ENCODE measurements at regions not wholly inside any gene's neighbourhood (a gene's known extent, or its start where the extent isn't known, plus 50 kb on each side); places are given as distances from the start of the nearest gene placed in this dataset.

DNA sequence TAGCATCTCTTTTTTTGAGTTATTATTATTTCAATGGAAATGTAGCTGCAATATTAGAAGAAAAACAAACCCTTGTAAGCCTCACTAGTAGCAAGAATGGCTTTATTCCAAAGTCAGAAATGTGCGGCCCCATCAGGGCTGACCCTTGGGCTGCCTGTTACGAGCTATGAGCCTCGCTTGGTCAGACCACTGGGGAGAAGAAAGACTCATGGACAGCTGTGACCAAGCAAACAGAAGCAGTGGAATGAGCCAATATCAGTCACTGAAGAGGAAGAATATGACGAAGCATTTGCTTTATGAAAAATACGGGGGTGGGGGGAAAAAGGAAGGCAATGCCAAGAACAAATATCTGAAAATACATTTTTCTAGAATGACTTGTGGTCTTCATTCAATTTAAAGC lies 504.5 kb downstream of the LMO4 start:
- DNase-seq: no peak

DNA sequence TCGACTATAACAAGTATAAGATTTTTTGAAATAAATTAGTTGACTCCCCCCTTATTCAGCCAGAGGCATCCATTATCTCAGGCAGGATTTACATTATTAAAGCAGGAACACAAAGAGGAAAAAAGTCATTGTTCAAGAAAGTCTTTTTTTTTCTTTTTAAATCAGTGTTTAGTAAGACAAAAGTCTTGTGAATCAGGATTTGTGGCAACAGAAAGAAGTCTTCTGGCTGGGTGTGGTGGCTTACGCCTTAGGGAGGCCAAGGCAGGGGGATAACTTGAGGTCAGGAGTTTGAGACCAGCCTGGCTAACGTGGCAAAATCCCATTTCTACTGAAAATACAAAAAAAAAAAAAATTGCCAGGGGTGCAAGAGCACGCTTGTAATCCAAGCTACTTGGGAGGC lies 505.5 kb downstream of the LMO4 start:
- DNase-seq: no peak

DNA sequence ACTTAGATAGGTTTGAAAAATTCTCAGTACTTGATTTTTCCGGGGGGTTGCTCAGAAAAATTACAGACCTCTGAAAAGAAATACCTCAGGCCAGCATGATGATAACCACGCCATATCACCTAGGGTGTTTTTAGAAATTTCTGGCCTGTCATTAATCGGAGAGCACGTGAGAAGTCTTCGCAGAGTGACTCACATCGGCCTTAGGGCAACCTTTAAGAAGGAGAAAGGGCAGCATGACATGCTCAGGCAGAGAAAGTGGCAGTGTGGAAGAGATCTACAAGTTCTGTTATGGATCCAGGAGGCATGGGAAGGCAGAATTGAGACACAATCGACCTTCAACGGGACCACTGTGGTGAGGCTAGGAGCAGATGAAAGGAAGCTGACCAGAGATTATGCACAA lies 506.3 kb downstream of the LMO4 start:
- no peak for DNase-seq

GRCh38 chr1:87840767-87841166 lies 512.1 kb downstream of the LMO4 start:
- no peak for DNase-seq

DNA sequence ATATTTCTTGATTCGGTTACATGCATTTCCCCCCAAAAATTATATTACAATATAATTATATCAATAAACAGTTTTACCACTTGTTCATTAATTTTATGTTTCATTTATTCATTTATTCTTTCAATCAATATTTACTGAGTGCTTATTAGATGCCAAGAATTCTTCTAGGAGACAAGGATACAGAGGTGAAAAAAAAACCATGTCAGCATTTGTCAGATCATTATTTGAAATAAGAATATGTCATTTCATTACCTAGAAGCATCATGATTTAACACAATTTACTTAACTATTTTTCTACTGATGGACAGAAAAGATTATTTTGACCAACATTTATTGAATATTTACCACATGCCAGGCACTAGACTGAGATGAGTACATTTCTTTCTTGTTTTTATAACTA lies 512.7 kb downstream of the LMO4 start:
- no peak for DNase-seq

- DNase-seq: no peak
Measured at GRCh38 chr1:87842156-87842555, 513.5 kb downstream of the LMO4 start.

DNA sequence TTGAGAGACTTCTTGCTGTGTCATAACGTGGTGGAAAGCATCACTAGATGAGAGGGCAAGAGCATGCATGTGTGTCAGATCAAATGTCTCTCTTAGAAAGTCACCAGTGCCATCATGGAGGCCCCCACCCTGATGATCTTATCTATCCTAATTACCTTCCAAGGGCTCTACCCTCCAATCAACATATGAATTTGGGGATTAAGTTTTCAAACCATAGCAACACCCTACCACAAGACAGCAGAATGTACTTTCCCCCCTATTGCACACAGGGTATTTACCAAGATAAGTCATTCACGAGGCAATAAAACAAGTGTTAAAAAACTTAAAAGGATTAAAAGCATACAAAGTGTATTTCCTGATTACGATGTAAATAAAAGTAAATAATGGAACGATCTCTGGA lies 515.6 kb downstream of the LMO4 start:
- DNase-seq: no peak

DNA sequence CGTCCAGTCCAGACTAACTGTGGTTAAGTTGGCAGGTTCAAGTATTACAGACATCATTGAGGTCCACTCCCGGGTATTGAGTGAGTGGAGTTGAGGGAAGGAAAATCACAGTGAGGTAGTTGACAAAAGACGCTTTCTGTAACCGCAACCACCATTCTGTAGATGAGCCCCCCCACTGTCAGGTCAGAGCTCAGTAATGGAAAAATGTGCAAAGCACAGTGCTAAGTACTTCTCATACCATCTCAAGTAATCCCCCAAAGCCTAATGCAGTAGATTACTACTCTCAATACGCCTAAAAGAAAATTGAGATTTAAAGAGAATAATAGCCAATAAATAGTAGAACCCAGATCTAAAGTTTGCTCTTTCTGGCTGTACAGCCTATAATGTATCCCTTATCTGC lies 522.8 kb downstream of the LMO4 start:
- DNase-seq: no peak

GRCh38 chr1:87852410-87853161 lies 523.9 kb downstream of the LMO4 start:
- no peak for DNase-seq

DNA sequence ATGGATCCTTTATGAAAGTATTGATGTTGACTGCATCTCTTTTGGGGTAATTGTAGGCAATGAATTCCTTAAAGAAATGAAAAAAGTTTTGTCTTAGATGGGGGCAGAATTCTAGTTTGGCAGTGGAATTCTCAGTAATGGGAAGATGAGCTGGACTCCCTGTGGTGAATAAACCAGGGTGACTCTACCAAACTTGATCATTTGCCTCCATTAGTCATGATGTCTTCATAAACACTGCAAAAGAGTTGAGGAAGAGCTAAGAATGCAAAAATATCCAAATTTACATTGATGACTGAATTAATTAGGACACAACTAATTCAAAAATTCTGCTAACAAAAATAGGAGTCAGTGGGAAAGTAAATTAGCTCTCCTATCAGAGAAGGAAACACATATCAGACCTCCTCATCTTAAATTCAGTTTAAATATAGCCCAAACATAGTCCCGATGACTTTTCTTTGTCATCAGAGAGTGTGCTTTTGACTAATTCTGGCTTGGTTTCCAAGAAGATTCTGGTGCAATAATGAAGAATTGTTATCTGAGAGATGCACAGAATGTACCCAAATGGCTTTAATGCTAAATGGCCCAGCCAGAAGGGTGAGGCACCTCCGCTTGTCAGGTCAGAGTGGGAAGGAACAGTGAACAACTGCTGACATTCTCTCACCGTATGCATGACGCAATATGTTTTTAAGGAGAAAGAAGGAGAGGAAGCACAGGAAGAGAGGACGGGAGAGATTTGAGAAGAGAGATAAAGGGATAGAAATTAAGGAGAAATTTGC lies 525.1 kb downstream of the LMO4 start:
- no peak for DNase-seq

DNA sequence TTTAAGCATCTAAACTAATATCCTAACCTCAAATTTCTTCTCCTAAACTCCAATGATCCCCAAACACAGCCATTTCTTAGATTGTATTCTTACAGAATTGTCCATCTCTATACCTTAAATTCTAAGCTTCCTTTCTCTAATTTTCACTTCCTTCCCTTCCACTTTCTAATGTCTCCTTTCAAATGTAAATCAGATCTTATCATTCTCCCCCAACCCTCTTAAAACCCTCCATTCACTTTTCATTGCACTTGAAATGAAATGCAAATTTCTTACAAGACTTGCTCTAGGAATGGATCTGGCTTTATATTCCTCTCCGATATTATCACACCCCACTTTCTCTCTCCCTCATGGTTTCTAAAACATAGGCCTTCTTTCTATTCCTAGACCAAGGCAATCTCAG lies 534.6 kb downstream of the LMO4 start:
- DNase-seq: no peak

DNA sequence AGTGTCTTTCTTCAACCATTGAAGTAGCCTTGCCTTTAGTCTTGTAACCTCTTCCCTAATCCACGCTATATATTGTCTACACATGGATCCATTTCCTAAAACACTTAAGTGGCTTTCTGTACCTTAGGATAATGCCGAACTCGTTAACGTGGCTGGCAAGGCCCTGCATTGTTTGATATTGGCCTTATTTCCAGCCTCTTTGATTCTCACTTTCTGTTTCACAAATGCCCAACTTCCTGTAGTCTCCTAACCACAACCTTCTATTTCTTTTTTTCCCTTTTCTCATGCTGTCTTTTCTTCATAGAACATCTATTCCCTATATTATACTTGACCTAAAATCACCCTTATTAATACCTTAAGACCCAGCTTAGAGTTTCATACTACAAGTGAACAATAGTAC lies 536.0 kb downstream of the LMO4 start:
- DNase-seq: no peak

- no peak for DNase-seq
Measured at GRCh38 chr1:87866416-87866815, 537.7 kb downstream of the LMO4 start.

DNA sequence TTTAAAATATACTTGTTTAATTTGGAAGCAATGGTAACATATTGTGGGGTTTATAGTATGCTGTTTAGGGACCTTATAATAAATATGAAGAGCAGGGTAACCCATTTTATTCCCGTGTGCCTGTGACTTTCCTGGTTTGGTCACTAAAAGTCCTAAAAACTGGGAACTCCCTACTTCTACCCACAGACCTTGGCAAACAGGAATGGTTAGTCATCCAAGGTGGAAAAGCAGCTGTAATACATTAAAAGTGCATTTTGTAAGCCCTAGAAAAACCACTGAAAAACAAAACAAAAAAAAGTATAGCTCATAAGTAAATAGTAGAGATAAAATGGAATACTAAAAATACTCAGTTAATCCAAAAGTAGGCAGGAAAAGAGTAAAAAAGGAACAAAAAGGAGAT lies 538.9 kb downstream of the LMO4 start:
- no peak for DNase-seq

- DNase-seq: no peak
Measured at GRCh38 chr1:87869567-87869966, 540.9 kb downstream of the LMO4 start.

DNA sequence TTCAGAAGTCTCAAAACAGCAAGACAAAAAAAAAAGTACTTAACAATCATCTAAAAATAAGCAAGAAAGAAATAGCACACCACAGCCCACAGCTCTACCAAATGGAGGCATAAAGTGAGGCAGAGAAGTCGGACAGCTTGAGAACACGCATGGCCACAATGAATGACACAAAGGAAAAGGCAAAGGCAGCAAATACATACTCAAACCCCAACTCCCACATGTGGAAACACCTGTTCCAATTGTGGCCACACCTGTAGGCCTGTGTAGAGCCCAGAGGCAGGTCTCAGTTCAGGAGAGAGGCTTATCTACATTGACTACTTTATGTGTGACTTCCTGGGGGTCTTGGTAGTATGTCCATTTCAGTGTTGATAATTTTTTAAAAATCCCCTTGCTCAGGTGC lies 543.5 kb downstream of the LMO4 start:
- no peak for DNase-seq

DNA sequence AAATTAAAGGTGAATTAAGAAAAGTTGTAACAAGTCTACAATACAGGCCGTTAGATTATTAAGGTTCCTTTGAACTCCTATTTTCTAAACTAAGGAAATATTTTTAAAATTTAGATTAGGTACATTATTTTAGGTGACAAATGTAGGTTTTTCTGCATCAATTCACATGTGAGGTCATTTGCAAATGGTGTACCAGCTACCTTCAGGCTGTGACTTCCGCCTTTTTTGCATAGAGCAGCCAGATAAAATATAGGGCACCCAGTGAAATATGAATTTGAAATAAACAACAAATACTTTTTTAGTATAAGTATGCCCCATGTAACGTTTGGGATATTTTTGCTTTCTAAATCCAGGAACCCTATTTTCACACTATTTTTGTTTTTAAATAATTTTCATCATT lies 544.0 kb downstream of the LMO4 start:
- no peak for DNase-seq

GRCh38 chr1:87878873-87879272 lies 550.2 kb downstream of the LMO4 start:
- DNase-seq: no peak

DNA sequence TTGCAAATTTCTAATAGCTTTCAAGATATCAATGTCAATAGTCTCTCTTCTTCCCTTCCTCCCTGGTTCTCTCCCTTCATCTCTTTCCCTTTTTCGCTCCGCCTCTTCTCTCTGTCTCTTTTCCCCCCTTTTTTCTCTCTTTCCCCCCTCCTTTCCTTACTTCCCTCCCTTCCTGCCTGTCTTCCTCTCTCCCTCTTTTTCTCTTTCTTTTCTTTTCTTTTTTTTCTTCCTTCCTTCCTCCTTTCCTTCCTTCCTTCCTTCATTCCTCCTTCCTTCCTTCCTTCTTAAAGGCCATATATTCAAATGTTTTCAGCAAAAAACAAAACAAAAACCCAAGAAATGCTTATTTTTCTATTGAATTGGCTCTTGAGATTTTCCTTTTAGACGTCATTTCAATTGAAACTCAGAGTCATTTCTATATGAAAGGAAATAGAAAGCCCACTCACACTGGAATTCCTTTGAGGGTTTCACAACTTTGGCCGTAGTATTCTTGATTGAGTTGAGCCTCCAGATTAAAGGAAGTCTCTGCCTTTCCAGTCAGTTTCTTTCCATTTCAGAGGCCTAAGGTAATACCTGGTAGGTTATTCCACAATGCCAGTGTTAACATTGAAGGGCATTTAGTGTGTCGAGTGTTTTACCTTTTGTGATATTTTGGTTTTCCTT lies 551.5 kb downstream of the LMO4 start:
- no peak for DNase-seq

DNA sequence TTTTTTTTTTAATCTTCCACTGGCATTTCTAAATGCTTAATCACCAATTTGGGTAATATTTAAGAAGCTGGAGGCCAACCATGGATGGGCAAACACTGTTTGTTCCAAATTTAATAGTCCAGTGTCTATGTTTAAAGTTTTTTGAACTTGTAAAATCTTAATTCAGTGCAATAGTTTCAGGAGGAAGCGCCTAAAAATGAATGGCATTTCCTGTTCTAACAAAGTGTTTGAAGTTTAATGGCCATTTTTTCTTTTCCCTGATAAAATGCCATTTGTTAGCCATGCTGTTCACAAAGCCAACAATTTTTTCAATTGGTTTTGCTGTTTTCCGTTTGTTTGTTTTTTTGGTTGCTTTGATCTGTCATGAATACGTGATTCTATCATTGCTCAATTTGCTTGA lies 552.1 kb downstream of the LMO4 start:
- no peak for DNase-seq

GRCh38 chr1:87883906-87884305 lies 555.2 kb downstream of the LMO4 start:
- DNase-seq: no peak

DNA sequence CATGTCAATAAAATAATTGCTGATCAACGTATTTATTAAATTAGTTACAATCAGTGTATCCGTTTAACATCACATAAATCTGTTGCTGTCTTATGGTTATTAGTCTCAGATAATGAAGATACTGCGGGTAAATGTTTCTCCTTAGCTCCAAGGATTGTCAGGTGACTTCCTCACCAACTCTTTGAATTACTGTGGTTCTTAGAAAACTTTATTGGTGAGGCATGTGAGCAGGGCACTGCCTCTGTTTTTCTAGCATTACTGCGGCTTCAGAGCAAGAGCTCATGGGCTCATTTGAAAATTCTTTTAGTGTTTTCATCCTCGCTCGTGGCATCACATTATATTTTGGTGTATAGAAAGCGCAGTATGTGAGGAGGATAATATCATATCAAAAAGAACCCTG lies 555.9 kb downstream of the LMO4 start:
- DNase-seq: no peak

- no peak for DNase-seq
Measured at GRCh38 chr1:87885278-87886025, 556.8 kb downstream of the LMO4 start.
